GM18909 (cell line): ENCODE measurements at regions not wholly inside any gene's neighbourhood (a gene's known extent, or its start where the extent isn't known, plus 50 kb on each side); places are given as distances from the start of the nearest gene placed in this dataset.
"Not testable (repeated sequence)": the region's sequence is repeated elsewhere in the genome, so short reads cannot be mapped to it uniquely, and the experiment has no call there.

Experiments used
- ATAC-seq: cut with Tn5 transposase; IDR thresholded peaks from one replicate; pipeline ENCODE4 v1.9.1; 2021; ENCODE audit warnings: mild to moderate bottlenecking; ENCODE audit not compliant: unreplicated experiment, poor library complexity

GRCh38 chr1:221279146-221279545 lies 399.9 kb downstream of the HLX start:
- no peak for ATAC-seq

- ATAC-seq, result no peak
Observed at GRCh38 chr1:221283532-221283931, 404.3 kb downstream of the HLX start.

GRCh38 chr1:221284028-221284427 lies 404.8 kb downstream of the HLX start:
- ATAC-seq, result no peak

GRCh38 chr1:221284991-221285390 lies 405.7 kb downstream of the HLX start:
- not testable (repeated sequence) for ATAC-seq

- ATAC-seq, result not testable (repeated sequence)
Observed at GRCh38 chr1:221285458-221286210, 406.4 kb downstream of the HLX start.

GRCh38 chr1:221286399-221286798 lies 407.2 kb downstream of the HLX start:
- no peak for ATAC-seq

- ATAC-seq, result no peak
Observed at GRCh38 chr1:221289103-221289502, 409.9 kb downstream of the HLX start.

- ATAC-seq, result no peak
Observed at GRCh38 chr1:221290669-221291068, 411.4 kb downstream of the HLX start.

- ATAC-seq, result no peak
Observed at GRCh38 chr1:221291113-221291512, 411.9 kb downstream of the HLX start.

- ATAC-seq, result no peak
Observed at GRCh38 chr1:221292652-221293051, 413.4 kb downstream of the HLX start.

GRCh38 chr1:221294242-221294641 lies 415.0 kb downstream of the HLX start:
- ATAC-seq, result no peak

- no peak for ATAC-seq
Observed at GRCh38 chr1:221302357-221302756, 423.1 kb downstream of the HLX start.

- ATAC-seq, result no peak
Observed at GRCh38 chr1:221302810-221303209, 423.6 kb downstream of the HLX start.

- no peak for ATAC-seq
Observed at GRCh38 chr1:221303623-221304022, 424.4 kb downstream of the HLX start.

GRCh38 chr1:221306239-221306638 lies 427.0 kb downstream of the HLX start:
- no peak for ATAC-seq

GRCh38 chr1:221308534-221309511 lies 429.6 kb downstream of the HLX start:
- no peak for ATAC-seq

- no peak for ATAC-seq
Observed at GRCh38 chr1:221309723-221310122, 430.5 kb downstream of the HLX start.

- ATAC-seq, result no peak
Observed at GRCh38 chr1:221310180-221310579, 430.9 kb downstream of the HLX start.

- no peak for ATAC-seq
Observed at GRCh38 chr1:221315330-221315729, 426.6 kb downstream of the DUSP10 start.

- no peak for ATAC-seq
Observed at GRCh38 chr1:221316491-221317056, 425.3 kb downstream of the DUSP10 start.

GRCh38 chr1:221317537-221317936 lies 424.4 kb downstream of the DUSP10 start:
- no peak for ATAC-seq
